Kidney capillary endothelial cell (primary cell): ENCODE measurements at regions not wholly inside any gene's neighbourhood (a gene's known extent, or its start where the extent isn't known, plus 50 kb on each side); places are given as distances from the start of the nearest gene placed in this dataset.

ENCODE experiments used
- DNase-seq: peaks from one replicate; pipeline ENCODE4 v3.0.0-alpha.2; 2018; ENCODE audit warnings: low spot score

- DNase-seq, result no peak
Measured at GRCh38 chr10:78274491-78274890, 240.8 kb downstream of the RPS24 start.

- no peak for DNase-seq
Measured at GRCh38 chr10:78276139-78276538, 242.5 kb downstream of the RPS24 start.

GRCh38 chr10:78277314-78278057 is 243.8 kb downstream of the RPS24 start:
- no peak for DNase-seq

- DNase-seq, result no peak
Measured at GRCh38 chr10:78278058-78278404, 244.4 kb downstream of the RPS24 start.

- no peak for DNase-seq
Measured at GRCh38 chr10:78279756-78280155, 246.1 kb downstream of the RPS24 start.

- DNase-seq, result no peak
Measured at GRCh38 chr10:78280604-78281003, 246.9 kb downstream of the RPS24 start.

- DNase-seq, result no peak
Measured at GRCh38 chr10:78281627-78282026, 248.0 kb downstream of the RPS24 start.

GRCh38 chr10:78283069-78283682 is 249.5 kb downstream of the RPS24 start:
- DNase-seq, result no peak

- no peak for DNase-seq
Measured at GRCh38 chr10:78284381-78284780, 250.7 kb downstream of the RPS24 start.

- DNase-seq, result no peak
Measured at GRCh38 chr10:78285226-78285625, 251.6 kb downstream of the RPS24 start.

- no peak for DNase-seq
Measured at GRCh38 chr10:78286186-78286585, 252.5 kb downstream of the RPS24 start.

- no peak for DNase-seq
Measured at GRCh38 chr10:78286668-78287067, 253.0 kb downstream of the RPS24 start.

- DNase-seq, result no peak
Measured at GRCh38 chr10:78287618-78288017, 254.0 kb downstream of the RPS24 start.

GRCh38 chr10:78288663-78289062 is 255.0 kb downstream of the RPS24 start:
- no peak for DNase-seq

GRCh38 chr10:78290131-78290750 is 256.6 kb downstream of the RPS24 start:
- no peak for DNase-seq

- no peak for DNase-seq
Measured at GRCh38 chr10:78291722-78292121, 258.1 kb downstream of the RPS24 start.

- no peak for DNase-seq
Measured at GRCh38 chr10:78292250-78292981, 258.8 kb downstream of the RPS24 start.

- DNase-seq, result no peak
Measured at GRCh38 chr10:78292982-78293865, 259.6 kb downstream of the RPS24 start.

- DNase-seq, result no peak
Measured at GRCh38 chr10:78295242-78295641, 261.6 kb downstream of the RPS24 start.

GRCh38 chr10:78296785-78297184 is 263.1 kb downstream of the RPS24 start:
- DNase-seq, result no peak

GRCh38 chr10:78297997-78298396 is 264.3 kb downstream of the RPS24 start:
- no peak for DNase-seq

- DNase-seq, result no peak
Measured at GRCh38 chr10:78298835-78299234, 265.2 kb downstream of the RPS24 start.
